ENCODE measurements at regions not wholly inside any gene's neighbourhood (a gene's known extent, or its start where the extent isn't known, plus 50 kb on each side); places are given as distances from the start of the nearest gene placed in this dataset.

GRCh38 chr15:62432702-62433398 lies 267.8 kb upstream of the C2CD4B start:
- TF ChIP-seq CTCF (conservative IDR thresholded peaks at IDR 0.05) (no peak), ZFX (IDR thresholded peaks at IDR 0.05) (no peak)
